Neural cell (in vitro differentiated cells): ENCODE measurements at regions not wholly inside any gene's neighbourhood (a gene's known extent, or its start where the extent isn't known, plus 50 kb on each side); places are given as distances from the start of the nearest gene placed in this dataset.

Experiments
- H2AFZ ChIP-seq: fragments of 200-600, 300-800 bp; sonication (generic), shearing (Covaris generic); 2 replicates; pipeline ENCODE4 v1.6.0; 2014; ENCODE audit warnings: low read depth, mild to moderate bottlenecking, antibody characterized with exemption, low read length, moderate library complexity
- H3F3A ChIP-seq: fragments of 200-600 bp; shearing (Covaris generic); 2 replicates; pipeline ENCODE4 v1.6.1; 2016; ENCODE audit warnings: mild to moderate bottlenecking, moderate library complexity, mixed read lengths, antibody characterized with exemption, low read length; ENCODE audit not compliant: insufficient read depth, poor library complexity, severe bottlenecking
- H3K27ac ChIP-seq: fragments of 200-600, 300-800 bp; sonication (generic), shearing (Covaris generic); 2 replicates; pipeline ENCODE4 v1.5.1; 2014; ENCODE audit warnings: mild to moderate bottlenecking, low read length, moderate library complexity
- H3K27me3 ChIP-seq: fragments of 300-800, 200-600 bp; sonication (generic), shearing (Covaris generic); 2 replicates; pipeline ENCODE4 v1.6.0; 2014; ENCODE audit warnings: mild to moderate bottlenecking, low read depth, low read length, moderate library complexity; ENCODE audit not compliant: insufficient read depth
- H3K36me3 ChIP-seq: fragments of 300-800, 200-600 bp; sonication (generic), shearing (Covaris generic); 2 replicates; pipeline ENCODE4 v1.5.1; 2014; ENCODE audit warnings: mild to moderate bottlenecking, antibody characterized with exemption, low read length, moderate library complexity; ENCODE audit not compliant: insufficient read depth
- H3K4me2 ChIP-seq: fragments of 300-800, 200-600 bp; sonication (generic), shearing (Covaris generic); 2 replicates; pipeline ENCODE4 v1.6.0; 2014; ENCODE audit warnings: mild to moderate bottlenecking, low read length
- H3K4me3 ChIP-seq: fragments of 300-800, 200-600 bp; sonication (generic), shearing (Covaris generic); 2 replicates; pipeline ENCODE4 v1.5.1; 2014; ENCODE audit warnings: mild to moderate bottlenecking, low read length, moderate library complexity
- H3K79me2 ChIP-seq: fragments of 200-600 bp; shearing (Covaris generic); replicated peaks from 2 replicates; pipeline ENCODE4 v1.6.0; 2014; ENCODE audit warnings: mild to moderate bottlenecking, low read length, moderate library complexity; ENCODE audit not compliant: insufficient read depth
- H3K9ac ChIP-seq: fragments of 300-800, 200-600 bp; sonication (generic), shearing (Covaris generic); 2 replicates; pipeline ENCODE4 v1.6.1; 2016; ENCODE audit warnings: mild to moderate bottlenecking, low read length, mixed read lengths
- H3K9me2 ChIP-seq: fragments of 200-600 bp; shearing (Covaris generic); 2 replicates; pipeline ENCODE4 v1.6.1; 2016; ENCODE audit warnings: mild to moderate bottlenecking, low read length, mixed read lengths; ENCODE audit not compliant: insufficient read depth
- H3K9me3 ChIP-seq: fragments of 200-600, 300-800 bp; sonication (generic), shearing (Covaris generic); 2 replicates; pipeline ENCODE4 v1.6.1; 2016; ENCODE audit warnings: mild to moderate bottlenecking, mixed run types, low read length, moderate library complexity, mixed read lengths
- H4K20me1 ChIP-seq: fragments of 200-600 bp; shearing (Covaris generic); 2 replicates; pipeline ENCODE4 v1.6.1; 2016; ENCODE audit warnings: mild to moderate bottlenecking, mixed run types; ENCODE audit not compliant: insufficient read depth
- EP300 ChIP-seq: fragments of 450-650 bp; conservative IDR thresholded peaks from 2 replicates; pipeline ENCODE4 v1.6.1; 2014; ENCODE audit warnings: antibody characterized with exemption, mild to moderate bottlenecking, moderate library complexity; ENCODE audit not compliant: poor library complexity, severe bottlenecking
- MXI1 ChIP-seq: fragments of 450-650 bp; conservative IDR thresholded peaks from 2 replicates; pipeline ENCODE4 v1.6.1; 2014; ENCODE audit warnings: antibody characterized with exemption, mild to moderate bottlenecking; ENCODE audit not compliant: poor library complexity, severe bottlenecking
- POLR2AphosphoS5 ChIP-seq: IDR thresholded peaks from 2 replicates; pipeline ENCODE4 v1.6.1; 2012
- TAF1 ChIP-seq: IDR thresholded peaks from 2 replicates; pipeline ENCODE4 v1.6.1; 2012; ENCODE audit warnings: low read depth
- TF ChIP-seq, protein P1 (sequence below): fragments of 450-650 bp; IDR thresholded peaks from 2 replicates; pipeline ENCODE4 v1.5.1; 2014; ENCODE audit warnings: antibody characterized with exemption, mild to moderate bottlenecking, moderate library complexity; ENCODE audit not compliant: poor library complexity, severe bottlenecking
- TF ChIP-seq, protein P2 (sequence below): IDR thresholded peaks from 2 replicates; pipeline ENCODE4 v1.6.1; 2012; ENCODE audit warnings: borderline replicate concordance

DNA sequence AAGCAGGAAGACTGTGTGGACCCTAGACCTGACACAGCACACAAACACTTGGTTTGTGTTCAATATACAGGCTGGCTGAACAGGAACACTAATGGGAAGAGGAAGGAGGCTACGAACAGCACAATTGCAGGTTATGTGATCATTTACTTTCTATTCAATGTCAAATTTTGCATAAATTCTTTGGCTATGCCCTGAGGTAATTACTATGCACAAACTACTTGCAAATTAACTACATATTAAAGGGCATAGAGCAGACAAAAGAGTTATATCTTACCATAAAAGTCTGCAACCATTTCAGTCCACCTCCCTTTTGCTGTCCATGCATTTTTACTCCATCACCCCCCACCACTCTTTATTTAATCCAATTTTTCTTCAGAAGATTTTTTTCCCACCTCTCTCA is 291.2 kb upstream of the TMTC1 start:
- H3K36me3 ChIP-seq, result no peaks in the 10 kb centered on the region
- no peak overlapping the region for H3K4me2 ChIP-seq
- no peaks in the 10 kb centered on the region for H3K27me3 ChIP-seq
- H3K9me2 ChIP-seq, result no peaks in the 10 kb centered on the region
- H3K4me3 ChIP-seq, result no peak overlapping the region
- no peak overlapping the region for H3K9ac ChIP-seq
- no peaks in the 10 kb centered on the region for H3F3A ChIP-seq
- no peaks in the 10 kb centered on the region for H4K20me1 ChIP-seq
- no peak overlapping the region for H3K27ac ChIP-seq
- TF ChIP-seq, protein P1, sequence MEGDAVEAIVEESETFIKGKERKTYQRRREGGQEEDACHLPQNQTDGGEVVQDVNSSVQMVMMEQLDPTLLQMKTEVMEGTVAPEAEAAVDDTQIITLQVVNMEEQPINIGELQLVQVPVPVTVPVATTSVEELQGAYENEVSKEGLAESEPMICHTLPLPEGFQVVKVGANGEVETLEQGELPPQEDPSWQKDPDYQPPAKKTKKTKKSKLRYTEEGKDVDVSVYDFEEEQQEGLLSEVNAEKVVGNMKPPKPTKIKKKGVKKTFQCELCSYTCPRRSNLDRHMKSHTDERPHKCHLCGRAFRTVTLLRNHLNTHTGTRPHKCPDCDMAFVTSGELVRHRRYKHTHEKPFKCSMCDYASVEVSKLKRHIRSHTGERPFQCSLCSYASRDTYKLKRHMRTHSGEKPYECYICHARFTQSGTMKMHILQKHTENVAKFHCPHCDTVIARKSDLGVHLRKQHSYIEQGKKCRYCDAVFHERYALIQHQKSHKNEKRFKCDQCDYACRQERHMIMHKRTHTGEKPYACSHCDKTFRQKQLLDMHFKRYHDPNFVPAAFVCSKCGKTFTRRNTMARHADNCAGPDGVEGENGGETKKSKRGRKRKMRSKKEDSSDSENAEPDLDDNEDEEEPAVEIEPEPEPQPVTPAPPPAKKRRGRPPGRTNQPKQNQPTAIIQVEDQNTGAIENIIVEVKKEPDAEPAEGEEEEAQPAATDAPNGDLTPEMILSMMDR, result no peak
- TF ChIP-seq MXI1 (no peak), TAF1 (no peak)
- TF ChIP-seq, protein P2, sequence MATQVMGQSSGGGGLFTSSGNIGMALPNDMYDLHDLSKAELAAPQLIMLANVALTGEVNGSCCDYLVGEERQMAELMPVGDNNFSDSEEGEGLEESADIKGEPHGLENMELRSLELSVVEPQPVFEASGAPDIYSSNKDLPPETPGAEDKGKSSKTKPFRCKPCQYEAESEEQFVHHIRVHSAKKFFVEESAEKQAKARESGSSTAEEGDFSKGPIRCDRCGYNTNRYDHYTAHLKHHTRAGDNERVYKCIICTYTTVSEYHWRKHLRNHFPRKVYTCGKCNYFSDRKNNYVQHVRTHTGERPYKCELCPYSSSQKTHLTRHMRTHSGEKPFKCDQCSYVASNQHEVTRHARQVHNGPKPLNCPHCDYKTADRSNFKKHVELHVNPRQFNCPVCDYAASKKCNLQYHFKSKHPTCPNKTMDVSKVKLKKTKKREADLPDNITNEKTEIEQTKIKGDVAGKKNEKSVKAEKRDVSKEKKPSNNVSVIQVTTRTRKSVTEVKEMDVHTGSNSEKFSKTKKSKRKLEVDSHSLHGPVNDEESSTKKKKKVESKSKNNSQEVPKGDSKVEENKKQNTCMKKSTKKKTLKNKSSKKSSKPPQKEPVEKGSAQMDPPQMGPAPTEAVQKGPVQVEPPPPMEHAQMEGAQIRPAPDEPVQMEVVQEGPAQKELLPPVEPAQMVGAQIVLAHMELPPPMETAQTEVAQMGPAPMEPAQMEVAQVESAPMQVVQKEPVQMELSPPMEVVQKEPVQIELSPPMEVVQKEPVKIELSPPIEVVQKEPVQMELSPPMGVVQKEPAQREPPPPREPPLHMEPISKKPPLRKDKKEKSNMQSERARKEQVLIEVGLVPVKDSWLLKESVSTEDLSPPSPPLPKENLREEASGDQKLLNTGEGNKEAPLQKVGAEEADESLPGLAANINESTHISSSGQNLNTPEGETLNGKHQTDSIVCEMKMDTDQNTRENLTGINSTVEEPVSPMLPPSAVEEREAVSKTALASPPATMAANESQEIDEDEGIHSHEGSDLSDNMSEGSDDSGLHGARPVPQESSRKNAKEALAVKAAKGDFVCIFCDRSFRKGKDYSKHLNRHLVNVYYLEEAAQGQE, result no peak
- H2AFZ ChIP-seq, result no peak overlapping the region
- no peaks in the 10 kb centered on the region for H3K9me3 ChIP-seq
- H3K79me2 ChIP-seq, result no peaks in the 10 kb centered on the region

DNA sequence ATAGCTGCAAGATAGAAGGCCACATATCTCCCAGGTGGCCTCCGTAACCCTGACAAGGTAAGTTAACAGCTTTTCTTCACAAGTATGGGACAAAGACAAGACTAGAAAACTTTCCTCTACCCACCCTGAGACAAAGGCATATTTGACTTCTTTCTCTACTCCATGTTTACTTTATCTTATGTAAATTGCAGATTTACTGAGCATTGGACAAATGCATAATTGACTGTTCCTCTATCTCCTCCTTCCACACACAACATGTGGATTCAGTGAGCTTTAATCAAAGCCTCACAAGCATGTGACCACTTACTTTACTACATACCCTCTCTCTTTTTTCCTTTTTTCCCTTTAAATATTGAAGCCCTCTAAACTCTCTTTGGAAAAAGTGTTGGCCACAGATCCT is 289.1 kb upstream of the TMTC1 start:
- Histone ChIP-seq H3K9me3 (peaks cover 1% of the 10 kb centered on the region), H3K27ac (no peak overlapping the region), H4K20me1 (no peaks in the 10 kb centered on the region), H3K36me3 (no peaks in the 10 kb centered on the region), H3K4me2 (no peak overlapping the region), H3K79me2 (no peaks in the 10 kb centered on the region), H3K9me2 (no peaks in the 10 kb centered on the region), H3K9ac (no peak overlapping the region), H3K4me3 (no peak overlapping the region), H3F3A (no peaks in the 10 kb centered on the region), H2AFZ (no peak overlapping the region), H3K27me3 (no peaks in the 10 kb centered on the region)
- no peak for TF ChIP-seq POLR2AphosphoS5
- TF ChIP-seq, protein P1, result no peak

DNA sequence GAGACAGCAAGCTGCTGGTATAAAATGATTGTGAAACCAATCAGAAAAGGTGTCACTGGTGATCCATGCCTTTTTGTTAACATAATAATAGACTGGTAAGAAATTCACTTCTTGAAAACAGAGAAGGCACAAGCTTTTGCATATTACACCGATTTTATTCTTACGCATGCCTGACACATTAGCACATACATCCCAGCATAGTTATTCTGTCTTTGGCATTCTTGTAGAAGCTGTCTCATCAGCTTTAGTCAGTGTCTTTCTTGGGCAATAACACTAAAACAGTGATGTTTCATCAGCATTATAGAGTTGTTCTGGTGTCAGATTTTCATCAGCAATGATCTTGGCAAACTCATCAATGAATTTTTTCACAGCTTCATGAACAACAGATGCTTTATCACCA is 283.4 kb upstream of the TMTC1 start:
- no peak overlapping the region for H3K4me2 ChIP-seq
- no peaks in the 10 kb centered on the region for H3K79me2 ChIP-seq
- TF ChIP-seq POLR2AphosphoS5 (no peak), EP300 (no peak)
- TF ChIP-seq, protein P2, result no peak
- TF ChIP-seq, protein P1, result no peak
- H3K9me3 ChIP-seq, result peaks cover 4% of the 10 kb centered on the region
- no peaks in the 10 kb centered on the region for H4K20me1 ChIP-seq
- H2AFZ ChIP-seq, result no peak overlapping the region
- H3K27ac ChIP-seq, result no peak overlapping the region
- H3K36me3 ChIP-seq, result no peaks in the 10 kb centered on the region
- no peaks in the 10 kb centered on the region for H3F3A ChIP-seq
- no peaks in the 10 kb centered on the region for H3K27me3 ChIP-seq
- no peaks in the 10 kb centered on the region for H3K9me2 ChIP-seq
- H3K4me3 ChIP-seq, result no peak overlapping the region
- H3K9ac ChIP-seq, result no peak overlapping the region
